Stimulated activated CD4-positive, alpha-beta T cell treated with anti-CD3 and anti-CD28 coated beads, TNF-alpha, amount 100 ng/mL, for 4 hours (primary cell): ENCODE measurements at regions not wholly inside any gene's neighbourhood (a gene's known extent, or its start where the extent isn't known, plus 50 kb on each side); places are given as distances from the start of the nearest gene placed in this dataset.

ENCODE experiments used
- DNase-seq, 3 experiments: peaks; one replicate each; pipeline ENCODE4 v3.0.0-alpha.2; 2020; ENCODE audit warnings: low read depth in 3 of 3

DNA sequence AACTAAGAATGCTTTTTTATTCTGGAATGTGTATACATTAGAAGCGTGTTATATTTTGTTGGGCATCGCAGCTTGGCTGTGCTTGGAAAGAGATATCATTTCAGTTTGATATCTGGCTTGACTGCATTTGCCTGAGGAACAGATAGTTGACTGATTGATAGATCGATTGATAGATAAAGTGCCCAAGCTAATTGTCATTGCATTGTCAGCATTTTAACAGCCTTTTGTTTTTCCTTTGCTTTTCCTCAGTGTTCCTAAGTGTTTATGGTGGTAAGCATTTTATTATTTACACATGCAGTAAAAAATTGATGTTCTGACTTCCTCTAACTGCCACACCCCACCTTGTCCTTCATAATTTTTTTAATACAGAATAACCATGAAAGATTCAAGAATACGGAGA, 180.9 kb upstream of the GRIK2 start:
- DNase-seq, result no peak

DNA sequence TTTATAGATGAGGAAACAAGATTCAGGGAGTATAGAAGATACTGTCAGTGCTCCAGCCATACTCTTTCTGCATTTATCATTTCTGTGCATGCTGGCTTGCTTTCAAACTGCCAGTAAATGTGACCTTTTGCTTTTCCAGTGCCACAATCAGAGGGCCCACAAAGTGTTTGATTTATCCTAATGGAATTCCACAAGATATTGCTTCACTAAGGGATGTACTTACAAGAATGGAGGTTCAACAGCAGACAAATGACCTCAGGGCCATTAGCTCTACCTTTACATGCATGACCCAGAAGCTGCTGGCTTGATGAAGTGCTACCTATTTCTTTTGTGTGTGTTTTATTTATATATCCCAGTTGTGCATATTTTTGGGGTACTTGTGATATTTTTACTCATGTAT, 171.5 kb upstream of the GRIK2 start:
- DNase-seq, result no peak

DNA sequence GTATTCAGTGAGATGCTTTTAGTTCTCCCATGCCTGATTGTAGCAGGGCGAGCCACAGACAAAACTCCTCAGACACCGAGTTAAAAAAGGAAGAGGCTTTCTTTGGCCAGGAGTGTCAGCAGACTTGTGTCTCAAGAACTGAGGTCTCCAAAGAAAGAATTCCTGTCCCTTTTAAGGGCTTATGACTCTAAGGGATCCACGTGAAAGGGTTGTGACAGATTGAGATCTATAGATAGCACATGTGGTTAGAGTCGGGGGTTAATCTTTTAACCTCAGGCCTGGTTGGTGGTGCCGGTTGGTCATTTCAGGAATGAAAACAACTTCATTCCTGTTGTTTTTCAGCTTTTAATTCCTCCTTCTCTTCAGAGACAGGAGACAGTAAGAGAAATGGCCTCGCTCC, 168.8 kb upstream of the GRIK2 start:
- no peak for DNase-seq

DNA sequence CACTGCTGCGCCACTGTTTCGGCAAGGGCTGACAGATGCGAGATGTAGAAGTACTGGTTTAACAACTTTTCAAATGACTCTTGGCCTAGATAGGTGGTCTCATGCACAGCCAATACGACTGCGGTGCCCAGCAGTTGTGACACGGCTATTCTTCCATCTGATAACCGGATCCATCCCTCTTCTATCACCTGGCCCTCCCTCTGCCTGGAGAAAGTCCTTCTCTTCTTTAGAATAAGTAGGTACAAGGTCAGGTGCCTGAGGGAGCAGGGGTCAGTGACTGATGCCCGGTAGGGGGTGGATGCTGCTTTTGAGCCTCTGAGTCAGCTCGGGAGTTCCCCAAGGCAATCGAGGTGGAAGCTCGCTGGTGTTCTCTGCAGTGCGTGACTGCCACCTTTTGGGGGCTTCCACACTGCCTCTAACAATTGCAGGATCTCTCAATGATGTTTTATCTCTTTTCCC, 166.8 kb upstream of the GRIK2 start:
- DNase-seq, result no peak

DNA sequence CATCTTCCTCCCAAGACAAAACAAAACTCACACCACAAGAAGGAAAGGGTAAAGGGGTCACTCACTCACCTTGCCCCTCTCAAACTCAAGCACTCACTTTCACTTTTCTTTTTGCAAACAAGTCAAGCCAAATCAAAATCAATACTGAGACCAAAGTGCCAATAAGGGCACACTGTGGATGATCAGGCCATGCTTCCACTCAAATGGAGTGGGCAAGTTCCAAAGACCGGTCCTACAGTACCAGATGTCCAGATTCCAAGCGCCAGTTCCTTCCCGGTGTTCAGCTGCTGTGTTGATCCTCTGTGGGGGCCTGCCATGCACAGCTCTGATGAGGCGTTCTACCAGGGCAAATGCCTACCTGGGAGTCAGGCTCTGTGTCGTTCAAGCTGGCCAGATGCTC, 162.6 kb upstream of the GRIK2 start:
- DNase-seq, result no peak

DNA sequence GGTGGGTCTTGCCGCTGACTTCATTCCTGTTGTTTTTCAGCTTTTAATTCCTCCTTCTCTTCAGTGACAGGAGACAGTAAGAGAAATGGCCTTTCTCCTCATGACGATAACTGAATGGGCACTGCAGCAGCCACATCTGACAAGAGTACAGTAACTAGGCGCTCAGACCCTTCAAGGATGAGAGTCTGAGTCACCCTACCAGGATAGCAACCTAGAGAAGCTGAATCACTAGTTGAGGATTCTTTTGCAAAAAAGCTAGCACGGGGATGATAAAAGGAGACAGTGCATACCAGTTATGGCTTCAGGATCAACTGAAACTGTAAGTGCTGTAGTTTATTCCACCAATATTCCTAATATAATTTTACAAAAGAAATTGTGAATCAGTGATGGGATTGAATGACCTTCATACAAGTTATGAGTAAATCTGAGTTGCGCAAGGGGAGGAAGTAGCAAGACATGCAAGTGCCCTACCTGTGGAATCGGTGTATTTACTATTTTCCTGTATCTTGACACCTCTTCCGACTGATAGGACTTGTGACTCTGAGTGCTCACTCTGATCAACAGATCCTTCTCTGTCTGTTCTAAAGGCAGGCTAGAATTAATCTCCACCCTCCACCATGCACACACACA, 161.8 kb upstream of the GRIK2 start:
- no peak for DNase-seq

DNA sequence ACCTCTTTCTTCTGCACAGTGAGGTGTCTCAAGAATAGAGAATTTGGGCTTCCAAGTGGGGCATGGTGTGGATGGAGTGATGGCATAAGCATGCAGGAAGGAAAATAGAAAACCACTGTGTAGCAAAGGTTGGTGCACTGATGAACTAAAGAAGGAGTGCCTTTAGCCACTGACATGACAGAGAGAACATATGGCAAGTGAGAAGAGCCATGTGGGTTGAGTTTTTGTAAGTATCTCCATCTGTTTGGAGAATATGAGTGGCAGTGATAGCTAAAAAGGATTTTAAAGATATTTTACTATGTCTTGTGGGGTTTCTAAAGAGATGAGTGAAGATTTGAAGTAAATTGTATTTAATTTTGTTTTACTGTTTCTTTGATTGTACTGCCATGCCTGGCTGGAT, 160.5 kb upstream of the GRIK2 start:
- no peak for DNase-seq

DNA sequence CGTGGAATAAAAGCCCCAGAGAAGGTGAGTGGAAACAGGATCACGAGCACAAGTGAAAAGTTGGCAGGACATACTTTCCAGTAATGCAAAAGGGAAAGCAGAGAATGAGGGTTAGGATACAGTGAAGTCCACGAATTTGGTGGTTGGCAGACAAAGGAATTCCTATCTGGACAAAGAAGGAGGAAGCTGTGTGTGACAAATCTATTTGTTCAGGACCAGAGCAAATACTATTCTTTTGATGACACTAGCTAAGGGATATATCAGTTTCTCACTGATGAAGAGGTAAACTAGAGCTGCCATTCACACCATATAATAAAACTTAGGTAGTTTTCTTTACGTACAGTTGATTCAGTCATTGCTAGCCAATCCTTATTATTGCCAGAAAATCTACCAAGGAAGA, 156.8 kb upstream of the GRIK2 start:
- DNase-seq, result no peak

DNA sequence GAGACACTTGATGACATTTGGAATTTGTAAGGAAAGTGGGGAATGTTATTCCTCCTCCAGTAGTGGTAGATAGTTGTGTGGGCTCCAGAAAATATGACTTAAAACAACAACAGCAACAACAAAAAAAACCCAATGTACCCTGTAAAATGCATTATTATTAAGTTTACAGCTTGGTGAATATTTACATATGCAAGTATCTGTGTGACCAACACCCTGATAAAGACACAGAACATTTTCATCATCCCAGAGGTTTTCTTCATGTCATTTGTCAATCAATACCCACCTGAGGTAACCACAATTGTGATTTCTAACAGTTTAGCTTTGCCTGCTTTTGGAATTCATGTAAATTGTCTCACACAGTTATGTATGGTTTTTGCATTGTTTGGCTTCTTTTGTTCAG, 152.1 kb upstream of the GRIK2 start:
- DNase-seq, result no peak

DNA sequence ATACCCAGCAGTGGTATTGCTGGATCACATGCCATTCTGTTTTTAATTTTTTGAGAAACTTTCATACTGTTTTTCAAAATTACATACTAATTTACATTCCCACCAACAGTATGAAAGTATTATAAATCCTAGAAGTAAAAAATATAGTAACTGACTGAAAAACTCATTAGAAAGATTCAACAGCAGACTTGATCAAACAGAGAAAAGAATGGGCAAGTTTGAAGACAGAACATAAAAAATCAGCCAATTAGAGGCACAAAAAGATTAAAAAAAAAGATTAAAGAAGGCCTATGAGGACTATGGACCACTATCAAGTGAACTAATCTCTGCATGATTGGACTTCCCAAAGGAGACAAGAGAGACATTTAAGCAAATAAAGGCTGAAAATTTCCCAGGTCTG, 144.0 kb upstream of the GRIK2 start:
- no peak for DNase-seq

DNA sequence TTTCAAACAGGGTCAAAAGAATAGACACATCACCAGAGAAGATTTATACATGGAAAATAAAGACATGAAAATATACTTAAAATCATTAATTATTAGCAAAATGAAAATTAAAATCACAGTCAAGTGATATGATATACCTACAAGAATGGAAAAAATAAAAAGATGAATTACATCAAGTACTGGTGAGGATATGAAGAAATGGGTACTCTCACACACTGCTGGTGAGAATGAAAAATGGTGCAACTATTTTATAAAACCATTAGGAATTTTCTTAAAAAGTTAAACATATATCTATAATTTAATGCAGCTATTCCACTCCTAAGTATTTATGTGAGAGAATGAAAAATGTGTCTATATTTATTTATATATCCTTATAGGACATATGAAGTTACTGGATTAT, 136.3 kb upstream of the GRIK2 start:
- DNase-seq, result no peak

DNA sequence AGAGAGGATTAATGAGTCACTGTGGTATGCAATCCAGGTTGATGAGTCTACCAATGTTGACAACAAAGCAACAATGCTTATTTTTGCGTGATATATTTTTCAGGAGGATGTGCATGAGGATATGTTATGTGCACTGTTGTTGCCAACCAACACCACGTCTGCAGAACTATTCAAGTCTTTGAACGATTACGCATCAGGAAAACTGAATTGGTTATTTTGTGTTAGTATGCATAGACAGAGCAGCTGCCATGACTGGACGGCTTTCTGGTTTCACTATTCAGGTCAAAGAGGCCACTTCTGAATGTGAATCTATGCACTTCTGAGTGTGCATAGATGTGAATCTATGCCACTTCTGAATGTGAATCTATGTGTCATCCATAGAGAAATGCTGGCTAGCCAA, 134.0 kb upstream of the GRIK2 start:
- DNase-seq, result no peak

DNA sequence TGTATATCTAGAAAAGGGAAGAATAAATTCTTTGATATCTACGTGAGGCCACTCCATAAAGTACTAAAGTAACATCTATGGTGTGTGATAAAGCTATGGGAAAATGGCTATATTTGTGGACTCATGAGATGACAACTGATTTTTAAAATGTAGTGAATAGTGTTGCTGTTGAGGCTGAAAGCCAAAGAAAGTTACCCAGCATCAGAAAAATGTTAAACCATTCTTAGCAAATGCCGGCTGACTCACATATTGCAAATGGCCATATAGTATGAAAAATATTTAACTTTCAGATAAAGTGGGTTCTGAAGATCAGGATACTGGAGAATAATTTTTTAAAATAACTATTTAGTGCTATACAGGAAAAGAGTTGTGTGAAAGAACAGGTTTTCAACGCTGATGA, 129.9 kb upstream of the GRIK2 start:
- DNase-seq, result no peak

DNA sequence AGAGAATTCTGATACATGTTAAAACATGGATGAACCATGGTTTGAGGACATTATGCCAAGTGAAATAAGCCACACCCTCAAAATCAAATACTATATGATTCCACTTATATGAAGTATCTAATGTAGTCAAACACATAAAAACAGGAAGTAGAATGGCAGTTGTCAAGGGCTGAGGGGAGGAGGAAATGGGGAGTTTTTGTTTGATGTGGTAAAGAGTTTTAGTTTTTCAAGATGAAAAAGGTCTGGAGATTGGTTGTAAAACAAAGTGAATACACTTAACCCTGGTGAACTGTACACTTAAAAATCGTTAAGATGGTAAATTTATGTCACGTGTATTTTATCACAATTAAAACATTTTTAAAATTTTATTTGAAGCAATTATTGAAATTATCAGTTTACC, 127.4 kb upstream of the GRIK2 start:
- DNase-seq, result no peak

DNA sequence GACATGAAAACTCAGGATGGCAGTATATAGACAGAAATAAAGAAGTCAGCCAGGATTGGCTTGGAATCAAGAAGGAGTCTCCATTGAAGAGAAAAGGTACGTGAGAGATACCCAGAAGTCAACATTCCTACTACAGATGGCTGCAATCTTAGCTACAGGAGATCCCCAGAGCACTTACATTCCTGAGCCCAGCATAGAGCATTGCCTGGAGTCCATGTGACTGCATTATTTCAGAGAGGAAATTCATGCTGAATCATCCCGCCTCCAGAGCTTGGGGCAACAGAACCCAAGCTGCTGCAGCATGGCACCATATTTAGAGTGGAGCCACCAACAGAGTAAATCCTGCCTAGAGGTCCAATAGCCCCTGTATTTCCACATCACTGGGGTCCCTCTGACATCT, 125.0 kb upstream of the GRIK2 start:
- no peak for DNase-seq

DNA sequence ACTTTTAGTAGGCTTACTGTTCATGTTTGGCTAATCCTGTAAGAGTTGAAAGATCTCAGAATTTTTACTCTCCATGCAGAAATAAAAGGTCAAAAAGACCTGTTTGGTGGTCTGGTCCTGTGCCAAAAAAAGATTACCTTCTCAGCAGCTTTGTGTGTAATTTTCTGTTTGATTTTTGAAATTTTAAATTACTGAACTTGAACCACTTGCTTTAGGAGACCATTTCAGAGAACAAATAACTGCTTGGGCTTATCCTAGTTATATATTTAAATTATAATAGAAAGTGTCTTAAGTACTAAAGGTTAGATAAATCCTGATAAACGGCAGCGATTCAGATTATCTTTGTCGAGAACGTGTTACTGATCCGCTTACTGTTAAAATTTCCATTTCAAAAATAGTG, 118.3 kb upstream of the GRIK2 start:
- no peak for DNase-seq

DNA sequence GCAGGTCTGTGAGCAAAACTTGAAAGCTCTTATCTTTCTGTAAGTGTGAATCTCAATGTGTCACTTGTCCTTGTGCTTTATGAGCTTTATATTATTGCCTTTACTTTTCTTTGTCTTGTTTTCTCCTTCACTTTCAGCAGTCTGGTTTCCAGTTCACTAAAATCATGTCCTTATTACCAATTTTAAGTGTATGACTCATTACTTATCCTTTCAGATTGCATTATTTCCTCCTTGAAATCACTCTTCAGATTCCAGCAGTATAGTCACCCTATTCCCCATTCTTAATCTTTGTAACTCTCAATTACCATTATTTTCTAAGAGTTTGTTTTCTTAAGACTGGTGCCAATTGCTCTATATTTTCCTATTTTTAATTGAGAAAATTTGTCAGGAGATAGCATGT, 117.4 kb upstream of the GRIK2 start:
- DNase-seq, result no peak

DNA sequence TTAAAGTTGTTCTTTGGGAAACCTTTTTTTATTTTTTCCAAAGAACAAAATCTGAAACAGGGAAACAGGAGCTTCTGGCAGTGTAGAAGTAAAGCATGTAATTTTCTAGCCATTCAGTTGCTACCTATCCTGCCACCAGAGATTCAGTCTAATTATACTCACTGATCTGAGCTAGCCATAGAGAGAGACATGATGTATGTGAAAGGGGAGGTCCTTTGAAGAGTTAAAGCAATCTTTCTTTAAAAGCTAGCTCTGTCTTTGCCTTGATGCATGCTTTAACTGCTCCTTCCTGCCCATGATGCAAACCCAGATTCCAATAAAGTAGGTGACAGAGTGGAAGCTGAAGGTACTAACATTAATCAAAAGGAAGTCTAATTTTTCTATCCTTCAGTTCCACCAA, 114.1 kb upstream of the GRIK2 start:
- no peak for DNase-seq

DNA sequence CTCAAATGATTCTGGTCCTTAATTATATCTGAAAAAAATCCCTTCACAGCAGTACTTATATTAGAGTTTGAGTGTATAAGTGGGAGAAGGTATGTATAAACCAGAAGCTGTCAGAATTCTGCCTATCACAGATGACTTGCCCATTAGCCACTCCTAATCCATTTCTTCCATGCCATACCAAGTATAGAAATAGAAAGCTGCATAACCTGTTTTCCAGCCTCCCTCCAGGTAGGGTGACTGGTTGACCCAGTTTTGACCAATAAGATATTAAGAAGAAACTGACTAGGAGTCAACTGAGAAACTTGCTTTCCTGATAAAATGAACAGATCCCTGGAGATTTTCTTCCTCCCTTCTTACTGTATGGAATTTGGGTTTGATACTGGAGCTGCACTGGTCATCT, 112.2 kb upstream of the GRIK2 start:
- DNase-seq, result no peak

DNA sequence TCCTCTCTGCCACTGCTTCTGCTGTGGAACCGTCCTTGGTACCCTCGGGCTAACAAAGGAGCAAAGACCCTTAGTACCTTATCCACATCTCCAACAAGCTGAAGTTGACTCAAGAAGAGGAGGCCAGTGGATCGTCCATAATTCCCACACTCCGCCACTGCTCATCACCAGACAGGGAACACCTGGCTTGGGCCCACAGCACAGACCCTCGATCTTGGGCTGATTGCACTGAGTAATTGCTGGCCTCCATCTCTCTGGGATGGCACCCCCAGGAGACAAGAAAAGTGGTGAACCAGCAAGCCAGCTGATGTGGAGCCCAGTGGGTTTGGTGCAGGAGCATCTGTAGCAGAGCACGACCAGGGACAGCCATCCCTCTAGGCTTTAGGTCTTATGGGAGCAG, 109.4 kb upstream of the GRIK2 start:
- no peak for DNase-seq

DNA sequence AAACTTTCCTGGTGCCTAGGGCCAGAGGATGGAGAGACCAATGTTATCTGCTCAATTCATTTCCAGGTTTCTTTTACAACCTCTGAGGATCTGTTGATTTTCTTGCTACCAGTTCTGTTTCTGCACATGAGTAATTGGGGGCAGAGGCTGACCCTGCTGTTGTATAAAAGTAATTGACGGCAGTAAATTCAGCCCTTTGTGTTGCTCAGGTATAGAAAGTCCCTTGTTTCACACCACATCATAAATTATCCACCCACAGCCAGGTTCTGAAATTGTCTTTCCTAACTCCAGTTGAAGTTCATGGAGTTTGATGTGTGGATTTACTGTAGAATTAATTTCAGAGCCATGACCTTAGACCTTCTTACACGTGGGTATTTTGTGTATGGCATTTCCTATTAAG, 107.4 kb upstream of the GRIK2 start:
- DNase-seq, result no peak

DNA sequence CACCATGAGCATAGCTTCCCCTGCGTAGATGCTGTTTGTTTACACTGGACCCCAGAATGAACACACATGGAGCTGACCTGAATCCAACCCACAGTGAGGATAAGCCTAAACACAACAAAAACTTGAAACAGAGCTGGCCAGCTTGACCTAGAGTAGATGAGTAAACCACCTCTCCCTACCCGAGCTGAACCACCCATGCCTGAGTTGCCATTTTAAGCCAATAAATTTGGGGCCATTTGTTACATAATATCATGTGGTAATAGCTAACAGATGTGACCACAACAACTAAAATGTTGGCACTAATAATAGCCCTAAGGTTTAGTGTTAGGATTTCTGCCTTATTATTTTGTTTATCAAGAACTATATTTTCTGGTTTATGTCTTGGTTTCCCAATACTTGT, 103.2 kb upstream of the GRIK2 start:
- no peak for DNase-seq

DNA sequence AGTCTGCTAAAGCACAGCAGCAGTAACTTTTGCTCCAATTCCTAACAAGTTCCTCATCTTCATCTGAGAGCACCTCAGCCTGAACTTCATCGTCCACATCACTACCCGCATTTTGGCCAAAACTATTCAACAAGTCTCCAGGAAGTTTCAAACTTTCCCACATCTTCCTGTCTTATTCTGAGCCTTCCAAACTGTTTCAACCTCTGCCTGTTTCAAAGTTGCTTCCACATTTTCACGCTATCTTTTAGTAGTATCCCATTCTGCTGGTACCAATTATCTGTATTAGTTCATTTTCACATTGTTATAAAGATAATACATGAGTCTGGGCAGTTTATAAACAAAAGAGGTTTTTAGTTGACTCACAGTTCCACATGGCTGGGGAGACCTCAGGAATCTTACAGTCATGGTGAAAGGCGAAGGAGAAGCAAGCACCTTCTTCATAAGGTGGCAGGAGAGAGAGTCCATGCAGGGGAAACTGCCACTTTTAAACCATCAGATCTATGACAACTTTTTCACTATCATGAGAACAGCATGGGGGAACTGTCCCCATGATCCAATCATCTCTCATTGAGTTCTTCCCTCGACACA, 99.4 kb upstream of the GRIK2 start:
- DNase-seq, result no peak

DNA sequence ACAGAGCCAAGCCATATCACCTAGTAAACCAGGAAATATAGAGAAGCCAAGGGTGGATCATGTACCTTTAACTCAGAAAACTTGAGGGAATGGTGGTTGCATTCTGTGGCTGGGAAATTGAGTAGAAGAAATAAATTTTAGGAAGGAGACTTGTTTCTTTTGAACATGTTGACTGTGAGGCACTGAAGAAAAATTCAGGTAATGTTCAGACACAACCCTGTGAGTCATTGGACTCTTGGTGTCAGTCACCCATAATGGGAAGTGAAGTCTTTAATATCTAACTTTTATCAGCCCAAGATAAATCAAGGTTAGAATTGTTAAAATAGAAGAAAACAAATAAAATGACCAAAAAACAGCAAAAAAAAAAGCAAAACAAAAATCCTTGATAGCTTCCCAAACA, 98.8 kb upstream of the GRIK2 start:
- DNase-seq, result no peak
